ENCODE measurements at regions not wholly inside any gene's neighbourhood (a gene's known extent, or its start where the extent isn't known, plus 50 kb on each side); places are given as distances from the start of the nearest gene placed in this dataset.

- TF ChIP-seq POLR2AphosphoS5 (IDR thresholded peaks at IDR 0.05) (no peak), CTCF (IDR thresholded peaks at IDR 0.05 in 8 of 11, conservative IDR thresholded peaks at IDR 0.05 in 3 of 11) (no peak), POLR2A (IDR thresholded peaks at IDR 0.05) (no peak)
- intact Hi-C loops (cut with DNase I; ENCODE audit: low total_unique reads), result no loop called here
- 82 to 95% (median 91%) methylated on average over 1 of the region's 1 CpG for WGBS, 5 donors
These were observed 478.4 kb upstream of the GOT2 start for GRCh38 chr16:59212492-59213024.

GRCh38 chr16:59210955-59211541 lies 476.9 kb upstream of the GOT2 start:
- no peak overlapping the region for H3K4me3 ChIP-seq
- intact Hi-C loops (cut with DNase I; ENCODE audit: low total_unique reads), result no loop called here
- TF ChIP-seq POLR2AphosphoS5 (IDR thresholded peaks at IDR 0.05) (peak in 1 of 3 donors; percentile 33), CTCF (IDR thresholded peaks at IDR 0.05 in 8 of 11, conservative IDR thresholded peaks at IDR 0.05 in 3 of 11) (no peak), POLR2A (IDR thresholded peaks at IDR 0.05) (no peak)
- DNase-seq, result no peak
- no peak overlapping the region for H3K27ac ChIP-seq
- H3K27me3 ChIP-seq (replicated peaks in 1 of 7), result no peaks in the 10 kb centered on the region
- peaks cover 0 to 9% (median 0%) of the 10 kb centered on the region in 6 donors for H3K4me1 ChIP-seq
- H3K9me3 ChIP-seq, result no peaks in the 10 kb centered on the region
- 54 to 74% (median 67%) methylated on average over 7 of the region's 7 CpGs for WGBS, 5 donors
- H3K36me3 ChIP-seq, result no peaks in the 10 kb centered on the region

More at GRCh38 chr16:59212492-59213024, 478.4 kb upstream of the GOT2 start:
- H3K4me1 ChIP-seq, result peaks cover 0 to 9% (median 0%) of the 10 kb centered on the region in 6 donors
- H3K9me3 ChIP-seq, result peaks cover 0 to 4% (median 0%) of the 10 kb centered on the region in 8 donors
- H3K4me3 ChIP-seq, result no peak overlapping the region
- DNase-seq, result no peak
- no peaks in the 10 kb centered on the region for H3K27me3 ChIP-seq (replicated peaks in 1 of 7)
- no peaks in the 10 kb centered on the region for H3K36me3 ChIP-seq
- H3K27ac ChIP-seq, result no peak overlapping the region

- H3K4me3 ChIP-seq, result no peak overlapping the region
- WGBS, 5 donors, result 80 to 91% (median 84%) methylated on average over 4 of the region's 4 CpGs
- no peak for TF ChIP-seq POLR2A (IDR thresholded peaks at IDR 0.05)
- TF ChIP-seq CTCF (IDR thresholded peaks at IDR 0.05 in 8 of 11, conservative IDR thresholded peaks at IDR 0.05 in 3 of 11), result no peak
- no peak for TF ChIP-seq POLR2AphosphoS5 (IDR thresholded peaks at IDR 0.05)
- no peak for DNase-seq
- intact Hi-C loops (cut with DNase I; ENCODE audit: low total_unique reads), result no loop called here
- no peak overlapping the region for H3K27ac ChIP-seq
- H3K9me3 ChIP-seq, result no peaks in the 10 kb centered on the region
- no peaks in the 10 kb centered on the region for H3K27me3 ChIP-seq (replicated peaks in 1 of 7)
- H3K36me3 ChIP-seq, result no peaks in the 10 kb centered on the region
- H3K4me1 ChIP-seq, result no peaks in the 10 kb centered on the region
These were observed 471.3 kb upstream of the GOT2 start for GRCh38 chr16:59205403-59205802.

GRCh38 chr16:59204589-59204988 lies 470.5 kb upstream of the GOT2 start:
- Histone ChIP-seq H3K27ac (no peak overlapping the region), H3K36me3 (no peaks in the 10 kb centered on the region), H3K27me3 (replicated peaks in 1 of 7) (no peaks in the 10 kb centered on the region), H3K4me1 (no peaks in the 10 kb centered on the region), H3K9me3 (no peaks in the 10 kb centered on the region), H3K4me3 (no peak overlapping the region)
- intact Hi-C loops (cut with DNase I; ENCODE audit: low total_unique reads), result no loop called here
- no peak for TF ChIP-seq CTCF (IDR thresholded peaks at IDR 0.05 in 8 of 11, conservative IDR thresholded peaks at IDR 0.05 in 3 of 11)
- no peak for TF ChIP-seq POLR2AphosphoS5 (IDR thresholded peaks at IDR 0.05)
- no peak for TF ChIP-seq POLR2A (IDR thresholded peaks at IDR 0.05)
- WGBS, 5 donors, result 70 to 80% (median 79%) methylated on average over 5 of the region's 5 CpGs
- no peak for DNase-seq
